Heart right ventricle (tissue), 16 donors: ENCODE measurements at regions not wholly inside any gene's neighbourhood (a gene's known extent, or its start where the extent isn't known, plus 50 kb on each side); places are given as distances from the start of the nearest gene placed in this dataset.
A peak's percentile ranks its signal among the peaks of the same experiment; 100 is the strongest.

Experiments
- ATAC-seq, 8 donors: fragments of 200-7000 bp; cut with Tn5 transposase; one replicate each; pipeline ENCODE4 v1.9.1; 2020; ENCODE audit warnings: mild to moderate bottlenecking in 8 of 8, moderate library complexity in 8 of 8, moderate number of reproducible peaks in 1 of 8
- DNase-seq, 2 donors: peaks; one replicate each; pipeline ENCODE4 v3.0.0-alpha.2; 2020
- H3K27ac ChIP-seq, 10 donors: fragments of 200-600 bp; sonication (generic) in 2 of 10; one replicate each; pipeline versions ENCODE4 v1.5.0 to v1.8.0; 2020 to 2022; ENCODE audit warnings: mild to moderate bottlenecking in 3 of 10
- H3K27me3 ChIP-seq, 7 donors: fragments of 200-600 bp; one replicate each; pipeline ENCODE4 v1.8.0; 2021 to 2022; ENCODE audit warnings: mild to moderate bottlenecking in 2 of 7
- H3K36me3 ChIP-seq, 9 donors: fragments of 200-600 bp; sonication (generic) in 1 of 9; one replicate each; pipeline versions ENCODE4 v1.5.0 to v1.8.0; 2020 to 2022; ENCODE audit warnings: mild to moderate bottlenecking in 2 of 9
- H3K4me1 ChIP-seq, 9 donors: fragments of 200-600 bp; sonication (generic) in 1 of 9; one replicate each; pipeline versions ENCODE4 v1.5.0 to v1.8.0; 2020 to 2022; ENCODE audit warnings: mild to moderate bottlenecking in 4 of 9
- H3K4me3 ChIP-seq, 10 donors: fragments of 200-600 bp; sonication (generic) in 2 of 10; one replicate each; pipeline versions ENCODE4 v1.5.0 to v1.8.0; 2020 to 2022; ENCODE audit warnings: mild to moderate bottlenecking in 7 of 10, moderate library complexity in 2 of 10
- H3K9me3 ChIP-seq, 11 donors: fragments of 200-600 bp in 10 of 11; sonication (generic) in 2 of 11; one replicate each; pipeline versions ENCODE4 v1.5.0 to v1.8.0; 2013 to 2022; ENCODE audit warnings: mild to moderate bottlenecking in 2 of 11, control low read depth in 1 of 11, moderate library complexity in 1 of 11
- CTCF ChIP-seq, 9 donors: fragments of 200-600 bp; sonication (generic) in 2 of 9; IDR thresholded peaks; one replicate each; pipeline versions ENCODE4 v1.5.0 to v1.8.0; 2021 to 2022; ENCODE audit warnings: antibody characterized with exemption in 9 of 9, mild to moderate bottlenecking in 5 of 9, moderate library complexity in 1 of 9
- WGBS, 2 donors: extraction: QIAGEN DNeasy Blood & Tissue Kit; methylation state at CpG; one replicate each; pipeline ENCODE4 v1.1.7; 2013; ENCODE audit warnings: inconsistent platforms in 1 of 2; 5-methylcytosine and 5-hydroxymethylcytosine counted together
- intact Hi-C, 10 donors: fragments of 100-400 bp; cut with DNase I; formaldehyde crosslinking; loops; one replicate each; pipeline versions ENCODE4 v1.11.1 to v1.14.2; 2022
- donor health status: Arrhythmogenic right ventricular cardiomyopathy.
- donor health status: ischemic (EF 13 %, LVEDD 7.1; RV severe dilation, severe dysfunction).
- donor health status: healthy with polysubstance abuse.
- donor health status: DM: no; HTN: yes; CAD: no.
- donor health status: DM: no; HTN: no; CAD: no.
- donor health status: ischemic (EF 25% LVEDD 6.9; RV normal size, moderate dysfunction).
- donor health status: ischemic (EF 25% LVEDD 5.7; RV mildly dilated, moderate dysfunction).
- donor health status: healthy.
- donor health status: DM: yes; HTN: yes; CAD: no.
- donor health status: Ischemic cardiomyopathy.
- donor health status: ischemic (EF 35%, LVEDD 5.7; RV mildly dilated, moderate dysfunction).
- donor health status: nonischemic (EF 11% LVEDD 7.7; RV severe dilation, severe dysfunction).
- donor health status: DM: yes; HTN: yes; CAD: no.
- donor health status: PGD.
- donor health status: ischemic (EF 29% LVEDD 5.4; RV normal size, mild dysfunction).
- donor health status: nonischemic (EF 23%, LVEDD 6.1; RV moderate dilation, normal function).

DNA sequence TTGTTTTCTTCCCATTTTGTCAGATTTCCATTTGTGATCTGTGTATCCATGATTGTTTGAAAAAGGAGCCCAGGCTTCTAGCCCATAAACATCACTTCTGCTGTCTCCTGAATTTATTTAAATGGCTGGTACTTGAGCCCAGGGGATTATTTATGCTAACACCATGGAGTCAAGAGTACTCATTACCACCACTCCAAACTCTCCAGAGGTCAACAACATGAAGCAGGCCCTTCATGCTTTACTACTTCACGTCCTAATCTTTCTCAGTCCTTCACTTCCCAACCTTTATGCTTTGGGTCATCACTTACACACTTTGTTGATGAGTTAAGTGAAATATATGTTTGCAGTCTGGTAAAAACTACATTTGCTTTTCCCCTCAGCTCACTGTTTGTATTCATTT is 247.8 kb downstream of the BMP2 start:
- WGBS, 2 donors = 30 to 37% methylated on average over 1 of the region's 1 CpG
- Histone ChIP-seq H3K4me3 (no peak overlapping the region), H3K9me3 (peaks cover 0 to 2% (median 0%) of the 10 kb centered on the region in 11 donors), H3K4me1 (no peaks in the 10 kb centered on the region), H3K36me3 (no peaks in the 10 kb centered on the region), H3K27me3 (no peaks in the 10 kb centered on the region), H3K27ac (no peak overlapping the region)
- intact Hi-C loops = no loop called here
- no peak for TF ChIP-seq CTCF (IDR thresholded peaks at IDR 0.05)
- ATAC-seq (no peak), DNase-seq (no peak)

DNA sequence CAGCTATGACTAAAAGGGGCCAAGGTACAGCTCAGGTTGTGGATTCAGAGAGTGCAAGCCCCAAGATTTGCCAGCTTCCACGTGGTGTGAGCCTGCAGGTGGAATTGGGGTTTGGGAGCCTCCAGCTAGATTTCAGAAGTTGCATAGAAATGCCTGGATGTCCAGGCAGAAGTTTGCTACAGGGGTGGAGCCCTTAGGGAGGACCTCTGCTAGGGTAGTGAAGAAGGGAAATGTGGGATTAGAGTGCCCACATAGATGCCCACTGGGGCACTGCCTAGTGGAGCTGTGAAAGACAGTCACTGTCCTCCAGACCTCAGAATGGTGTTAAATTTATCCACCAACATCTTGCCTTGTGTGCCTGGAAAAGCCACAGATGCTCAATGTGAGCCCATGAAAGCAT is 255.1 kb downstream of the BMP2 start:
- ATAC-seq = no peak
- Histone ChIP-seq H3K4me3 (no peak overlapping the region), H3K27ac (no peak overlapping the region), H3K4me1 (no peaks in the 10 kb centered on the region), H3K27me3 (no peaks in the 10 kb centered on the region), H3K36me3 (no peaks in the 10 kb centered on the region), H3K9me3 (peaks cover 0 to 18% (median 0%) of the 10 kb centered on the region in 11 donors)
- intact Hi-C loops = no loop called here
- 48 to 64% methylated on average over 1 of the region's 1 CpG for WGBS, 2 donors
- TF ChIP-seq CTCF (IDR thresholded peaks at IDR 0.05) = no peak
- DNase-seq = no peak

- H3K27me3 ChIP-seq = no peaks in the 10 kb centered on the region
- no peak for ATAC-seq
- H3K27ac ChIP-seq = no peak overlapping the region
- WGBS, 2 donors = 42 to 47% methylated on average over 4 of the region's 4 CpGs
- H3K4me1 ChIP-seq = no peaks in the 10 kb centered on the region
- no peak for TF ChIP-seq CTCF (IDR thresholded peaks at IDR 0.05)
- peaks cover 0 to 18% (median 0%) of the 10 kb centered on the region in 11 donors for H3K9me3 ChIP-seq
- DNase-seq = no peak
- no peaks in the 10 kb centered on the region for H3K36me3 ChIP-seq
- H3K4me3 ChIP-seq = no peak overlapping the region
- intact Hi-C loops = no loop called here
Measured at GRCh38 chr20:7025635-7026034, 258.1 kb downstream of the BMP2 start.

- H3K27ac ChIP-seq = no peak overlapping the region
- no peaks in the 10 kb centered on the region for H3K9me3 ChIP-seq
- 80 to 83% methylated on average over 4 of the region's 4 CpGs for WGBS, 2 donors
- no peak overlapping the region for H3K4me3 ChIP-seq
- no peak for ATAC-seq
- H3K27me3 ChIP-seq = no peaks in the 10 kb centered on the region
- intact Hi-C loops = no loop called here
- no peak for TF ChIP-seq CTCF (IDR thresholded peaks at IDR 0.05)
- no peak for DNase-seq
- no peaks in the 10 kb centered on the region for H3K4me1 ChIP-seq
- H3K36me3 ChIP-seq = no peaks in the 10 kb centered on the region
Measured at GRCh38 chr20:7029019-7029418, 261.5 kb downstream of the BMP2 start.

DNA sequence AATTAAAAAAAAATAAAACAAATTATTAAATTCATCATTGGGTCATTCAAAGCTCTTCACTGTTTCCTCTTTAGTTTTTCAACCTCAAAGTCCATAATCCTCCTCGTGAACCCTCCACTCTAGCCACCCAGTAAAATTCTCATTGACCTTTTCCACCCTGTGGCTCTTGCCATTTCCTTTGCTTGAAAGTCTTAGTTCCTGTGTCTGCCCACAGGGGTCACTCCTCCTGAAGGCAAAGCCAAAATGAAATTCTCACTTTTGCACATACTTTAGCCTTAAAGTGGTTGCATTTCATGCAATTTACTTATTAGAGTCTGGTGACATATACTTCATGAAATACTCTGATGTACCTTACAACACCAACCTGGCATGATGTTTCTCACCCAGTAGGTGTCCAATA is 263.7 kb downstream of the BMP2 start:
- Histone ChIP-seq H3K36me3 (no peaks in the 10 kb centered on the region), H3K27me3 (no peaks in the 10 kb centered on the region), H3K9me3 (peaks cover 0 to 6% (median 0%) of the 10 kb centered on the region in 11 donors), H3K27ac (no peak overlapping the region), H3K4me1 (no peaks in the 10 kb centered on the region), H3K4me3 (no peak overlapping the region)
- DNase-seq (no peak), ATAC-seq (no peak)
- 51 to 57% methylated on average over 1 of the region's 1 CpG for WGBS, 2 donors
- intact Hi-C loops = no loop called here
- peak in 1 of 9 donors; percentile 16 for TF ChIP-seq CTCF (IDR thresholded peaks at IDR 0.05)
